Activated CD4-positive, alpha-beta T cell treated with anti-CD3 and anti-CD28 coated beads for 48 hours (primary cell): ENCODE measurements at regions not wholly inside any gene's neighbourhood (a gene's known extent, or its start where the extent isn't known, plus 50 kb on each side); places are given as distances from the start of the nearest gene placed in this dataset.
"Not testable (repeated sequence)": the region's sequence is repeated elsewhere in the genome, so short reads cannot be mapped to it uniquely, and the experiment has no call there.

ENCODE experiments used
- DNase-seq: peaks from one replicate; pipeline ENCODE4 v3.0.0-alpha.2; 2020

DNA sequence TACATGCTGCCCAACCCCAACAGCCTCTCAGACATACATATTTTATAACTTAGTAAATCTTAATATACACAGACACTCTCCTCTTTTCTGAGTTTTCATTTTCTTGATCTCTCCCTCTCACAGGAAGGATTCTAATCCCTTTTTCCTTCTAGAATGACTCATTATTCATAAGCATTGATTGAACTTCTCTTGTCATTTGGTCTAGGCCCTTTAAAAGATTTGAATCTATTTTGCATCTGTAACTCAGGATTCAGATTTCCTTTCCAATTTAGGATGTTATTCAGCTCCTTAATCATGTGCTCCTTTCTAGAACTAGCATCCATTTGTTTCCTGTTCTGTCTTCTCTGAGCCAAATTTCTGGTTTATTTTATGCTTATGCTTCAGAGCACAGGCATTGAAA is 624.5 kb upstream of the SGO1 start:
- no peak for DNase-seq

DNA sequence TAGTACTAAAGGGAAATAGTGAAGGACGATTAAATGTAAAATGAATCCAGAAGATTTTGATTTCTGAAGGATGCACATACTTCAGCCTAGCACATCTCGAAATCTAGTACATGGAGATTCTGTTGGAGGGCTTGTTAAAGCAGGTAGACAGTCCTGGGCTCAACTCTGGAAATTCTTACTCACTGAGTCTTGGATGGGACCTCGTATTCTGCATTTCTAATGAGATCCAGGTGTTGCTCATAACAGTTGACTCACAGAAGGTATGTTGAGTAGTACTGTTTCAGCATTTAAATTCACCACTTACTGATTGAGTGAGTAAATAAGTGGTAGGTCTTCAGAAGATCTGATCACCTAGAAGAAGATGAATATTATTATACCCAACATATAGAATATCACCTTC is 623.4 kb upstream of the SGO1 start:
- DNase-seq: no peak

DNA sequence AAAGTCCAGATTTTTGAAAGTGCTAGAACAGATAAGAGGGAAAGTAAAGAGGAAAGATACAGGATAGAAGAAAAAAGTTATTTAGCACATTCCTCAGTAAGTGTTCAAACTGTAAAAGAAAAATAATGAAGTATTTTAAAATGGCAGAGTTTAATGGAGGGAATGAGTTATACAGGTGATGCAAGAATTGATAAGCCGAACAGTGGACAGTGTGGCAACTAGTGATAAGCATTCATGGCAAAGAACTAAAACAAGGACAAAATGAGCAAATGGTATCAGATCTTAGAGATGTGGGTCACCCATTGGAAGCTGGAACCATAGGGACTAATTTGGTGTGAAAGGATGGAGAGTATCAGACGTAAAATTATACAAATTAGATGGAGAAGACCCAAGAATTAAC is 622.9 kb upstream of the SGO1 start:
- no peak for DNase-seq

DNA sequence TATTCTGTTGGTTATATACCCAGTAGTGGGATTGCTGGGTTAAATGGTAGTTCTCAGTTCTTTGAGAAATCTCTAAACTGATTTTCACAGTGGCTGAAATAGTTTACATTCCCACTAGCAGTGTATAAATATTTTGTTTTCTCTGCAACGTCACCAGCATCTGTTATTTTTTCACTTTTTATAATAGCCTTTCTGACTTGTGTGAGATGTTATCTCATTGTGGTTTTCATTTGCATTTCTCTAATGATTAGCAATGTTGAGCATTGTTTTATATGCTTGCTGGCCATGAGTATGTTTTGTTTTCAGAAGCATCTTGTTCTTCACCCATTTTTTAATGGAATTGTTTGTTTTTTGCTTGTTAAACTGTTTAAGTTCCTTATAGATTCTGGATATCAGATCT is 612.7 kb upstream of the SGO1 start:
- DNase-seq: no peak

DNA sequence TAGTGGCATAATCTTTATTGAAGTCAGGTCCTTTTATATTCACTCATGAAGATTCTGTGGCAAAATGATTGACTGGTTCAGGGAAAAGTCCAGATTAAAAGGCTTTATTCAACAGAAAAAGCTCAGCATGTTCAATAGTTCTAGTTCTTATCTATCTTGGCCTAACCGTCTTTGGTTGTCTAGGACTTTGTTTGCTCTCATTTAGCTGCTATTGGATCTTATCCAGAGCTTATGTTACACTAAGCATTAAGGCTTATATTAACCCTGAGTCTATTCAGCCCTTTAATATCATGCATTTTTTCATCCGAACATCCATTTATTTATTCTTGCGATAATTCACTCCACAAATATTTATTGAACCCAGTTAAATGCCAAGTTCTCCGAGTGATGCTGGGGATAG is 601.0 kb upstream of the SGO1 start:
- DNase-seq: no peak

DNA sequence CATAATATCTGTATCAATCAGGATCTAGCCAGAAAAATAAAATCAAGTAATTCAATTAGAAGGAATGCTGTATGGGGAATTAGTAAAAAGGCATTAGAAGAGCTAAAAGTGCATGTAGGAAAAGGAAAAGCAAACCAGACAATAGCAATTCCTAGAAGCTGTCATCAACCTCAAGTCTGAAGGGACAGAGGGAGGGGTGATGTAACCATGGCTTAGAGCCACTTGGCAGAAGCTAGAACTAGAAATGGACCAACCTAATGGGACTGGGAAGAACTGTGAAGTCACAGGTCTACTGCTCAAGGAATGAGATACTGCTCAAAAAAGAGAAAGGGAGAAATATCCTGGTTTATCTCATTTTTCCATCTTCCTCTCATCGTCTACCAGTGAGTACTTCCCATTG is 590.7 kb upstream of the SGO1 start:
- no peak for DNase-seq

DNA sequence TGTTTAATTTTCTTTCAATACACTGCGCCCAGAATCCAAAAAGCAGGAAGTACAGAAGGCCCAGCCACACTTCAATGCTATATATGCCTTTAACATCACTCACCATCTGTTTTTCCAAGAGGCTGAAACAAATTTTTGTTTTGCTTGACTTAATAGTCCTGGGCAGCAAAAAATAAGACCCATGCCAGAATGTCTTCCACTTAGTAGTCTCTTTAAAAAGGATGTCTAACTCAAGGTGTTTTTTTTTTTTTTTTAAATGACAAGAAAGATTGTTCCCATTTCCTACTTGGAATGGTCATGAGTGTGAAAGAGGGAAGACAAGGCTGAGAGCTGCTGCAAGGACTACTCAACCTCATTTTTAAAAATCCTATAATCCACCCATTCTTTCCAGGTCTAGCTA is 590.3 kb upstream of the SGO1 start:
- DNase-seq: no peak

DNA sequence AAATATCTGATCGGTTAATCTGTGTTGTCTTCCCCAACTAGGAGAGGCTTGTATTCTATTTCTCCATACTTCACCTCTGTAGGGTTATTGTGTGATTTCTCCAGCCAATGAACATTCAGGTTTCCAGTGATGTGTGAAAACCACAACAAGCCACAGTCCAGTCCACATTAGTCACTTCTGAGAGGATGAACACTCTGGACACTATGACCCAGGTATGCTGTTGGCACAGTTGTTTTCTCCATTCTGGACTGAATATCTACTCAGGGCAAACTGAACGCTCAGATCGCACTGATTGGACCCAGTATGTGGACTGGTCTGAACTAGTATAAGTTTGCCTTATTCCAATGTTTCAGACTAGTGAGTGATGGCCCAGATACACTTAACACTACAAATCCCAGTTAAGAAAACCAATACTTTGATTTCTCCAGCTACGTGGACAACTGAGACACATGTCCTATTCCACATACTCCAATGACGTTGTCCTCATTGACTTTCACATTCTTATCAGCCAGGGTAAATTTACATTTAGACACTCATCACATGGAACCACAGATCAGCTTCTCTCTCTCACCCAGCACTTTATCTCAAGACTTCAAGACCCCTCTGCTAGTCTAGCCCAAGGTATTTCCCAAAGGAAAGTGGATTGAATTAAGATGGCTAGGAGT is 587.4 kb upstream of the SGO1 start:
- no peak for DNase-seq

DNA sequence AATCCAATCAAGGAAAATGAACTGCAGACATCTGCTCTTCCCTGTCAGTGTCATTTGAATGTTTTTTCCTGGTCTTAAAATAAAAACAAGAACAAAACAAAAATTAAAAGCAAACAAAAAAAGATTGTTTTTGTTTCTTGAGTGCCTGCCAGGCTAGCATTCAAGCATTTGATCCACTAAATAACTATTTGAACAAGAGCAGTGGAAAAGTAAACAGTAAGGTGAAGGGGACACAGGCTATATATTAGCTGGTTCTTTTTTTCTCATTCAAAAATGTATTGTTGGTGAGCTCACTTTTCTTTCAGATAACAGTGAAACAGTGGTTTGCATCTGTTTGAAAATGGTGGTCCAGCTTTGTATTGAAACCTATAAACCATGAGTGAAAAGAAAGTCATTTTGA is 586.9 kb upstream of the SGO1 start:
- no peak for DNase-seq

DNA sequence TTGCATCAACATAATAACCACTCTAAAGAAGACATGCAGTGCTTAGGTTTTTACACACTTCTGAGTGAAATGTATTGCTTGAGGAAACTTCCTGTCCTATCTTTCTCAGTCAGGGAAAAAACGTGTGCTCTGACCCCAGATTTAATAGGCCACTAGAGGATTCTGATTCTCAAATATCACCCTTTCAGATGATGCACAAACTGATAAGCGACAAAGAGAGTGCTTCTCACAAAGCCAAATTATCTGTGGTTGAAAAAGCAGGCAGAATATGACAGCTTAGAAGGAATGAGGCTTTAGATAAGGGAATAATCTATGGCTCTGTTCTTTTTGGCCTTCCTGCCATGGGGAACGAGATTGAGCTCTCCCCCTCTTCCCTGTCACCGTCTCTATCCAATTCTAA is 583.4 kb upstream of the SGO1 start:
- no peak for DNase-seq

DNA sequence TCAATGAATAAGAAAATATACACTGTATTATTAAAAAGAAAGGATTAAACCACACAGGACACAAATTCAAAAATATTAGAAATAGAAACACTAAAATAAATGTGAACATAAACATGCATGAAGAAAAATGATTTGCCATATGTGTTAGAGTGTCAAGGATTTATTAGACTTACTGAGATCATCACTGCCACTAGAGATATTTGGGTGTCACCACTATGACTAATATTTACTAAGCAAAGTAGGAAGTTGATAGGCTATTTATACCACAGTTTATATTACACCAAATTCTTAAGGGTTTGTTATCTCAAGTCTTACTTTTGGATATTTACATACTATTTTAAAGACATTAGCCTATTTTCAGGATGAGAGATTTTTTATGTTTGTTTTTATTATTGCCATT is 575.0 kb upstream of the SGO1 start:
- DNase-seq: no peak

DNA sequence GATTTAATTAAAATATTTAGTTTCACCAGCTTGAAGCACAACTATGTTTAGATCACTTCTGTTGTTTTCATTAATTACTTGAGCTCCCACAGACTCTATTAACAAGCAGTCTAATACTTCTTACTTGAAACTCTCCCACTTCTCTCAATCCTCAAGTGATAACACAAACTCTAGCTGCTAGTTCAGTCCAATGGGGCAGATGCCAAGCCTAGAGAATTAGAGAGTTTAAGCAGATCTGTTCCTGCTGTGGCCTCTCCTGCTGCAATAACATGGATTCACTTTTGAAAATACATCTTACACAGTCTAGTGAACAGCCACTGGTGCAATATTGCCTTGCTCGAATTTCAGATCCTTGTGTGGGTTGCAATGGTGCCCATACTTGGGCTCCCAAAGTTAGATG is 566.4 kb upstream of the SGO1 start:
- DNase-seq: no peak

DNA sequence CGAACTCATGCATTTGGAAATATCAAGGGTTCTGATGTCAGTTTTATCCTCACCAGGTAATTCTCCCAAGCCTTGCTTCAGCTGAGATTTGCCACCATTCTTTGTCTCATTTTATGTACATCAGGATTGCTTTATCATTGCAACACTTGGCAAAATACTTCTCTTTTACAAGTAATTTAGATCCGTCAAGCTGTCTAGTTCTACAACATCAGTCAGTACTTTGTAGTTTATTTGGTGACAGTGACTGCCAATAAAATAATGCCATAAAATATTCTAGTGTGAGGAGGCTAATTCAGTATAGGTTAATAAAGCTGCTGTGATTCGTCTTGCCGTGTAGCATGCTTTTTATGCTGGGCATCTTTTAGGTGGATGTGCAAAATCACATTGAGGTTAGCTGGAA is 565.3 kb upstream of the SGO1 start:
- DNase-seq: no peak

DNA sequence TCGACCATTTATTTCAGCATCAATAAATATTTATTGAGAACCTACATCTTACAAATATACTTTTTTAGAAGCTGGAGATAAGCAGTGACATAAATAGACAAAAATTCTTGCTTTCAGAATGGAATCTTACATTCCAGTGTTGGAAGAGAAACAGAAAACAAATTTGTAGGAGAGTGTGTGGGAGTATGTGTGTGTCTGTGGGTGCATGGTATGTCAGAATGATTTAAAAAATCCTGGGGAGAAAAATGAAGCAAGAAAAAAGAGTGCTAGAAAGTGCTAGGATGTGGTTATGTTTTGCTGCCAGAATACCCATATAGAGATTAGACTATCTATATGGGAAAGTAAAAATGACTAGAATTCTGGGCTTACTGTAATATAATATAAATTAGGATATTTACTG is 561.7 kb upstream of the SGO1 start:
- DNase-seq: no peak

DNA sequence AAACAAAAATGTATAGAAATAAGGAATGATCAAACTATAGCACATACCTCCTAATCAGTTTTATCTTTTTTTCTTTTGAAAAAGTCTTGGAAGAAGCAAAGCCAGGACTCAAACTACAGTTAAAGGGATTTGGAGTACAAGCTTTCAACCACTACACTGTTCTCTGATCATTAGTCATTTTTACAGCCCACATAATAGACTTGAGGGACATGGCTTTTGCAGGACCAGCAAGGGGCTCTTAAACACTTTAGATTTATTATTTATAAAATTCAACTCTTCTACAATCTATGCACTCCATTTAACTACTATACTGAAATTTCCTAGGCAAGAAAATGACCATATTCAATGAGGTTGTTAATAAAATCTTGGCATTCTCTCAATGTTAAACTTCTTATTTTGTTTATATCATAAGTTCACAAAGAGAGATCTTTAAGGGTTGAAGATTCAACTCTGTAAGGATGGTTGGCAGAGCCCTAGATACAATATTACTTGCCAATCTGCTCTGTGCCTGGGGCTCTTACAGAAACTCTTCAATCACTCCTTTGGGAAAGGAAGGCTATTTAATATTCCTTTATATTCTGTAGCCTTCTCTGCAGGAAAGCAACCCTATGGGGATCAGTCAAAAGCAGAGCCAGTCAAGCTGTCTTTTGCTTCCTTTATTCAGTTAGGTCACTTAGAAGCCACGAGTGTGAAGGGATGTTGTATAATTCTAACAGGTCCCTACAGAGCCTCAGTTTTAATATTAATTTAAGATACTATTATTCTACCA is 557.7 kb upstream of the SGO1 start:
- DNase-seq: no peak

DNA sequence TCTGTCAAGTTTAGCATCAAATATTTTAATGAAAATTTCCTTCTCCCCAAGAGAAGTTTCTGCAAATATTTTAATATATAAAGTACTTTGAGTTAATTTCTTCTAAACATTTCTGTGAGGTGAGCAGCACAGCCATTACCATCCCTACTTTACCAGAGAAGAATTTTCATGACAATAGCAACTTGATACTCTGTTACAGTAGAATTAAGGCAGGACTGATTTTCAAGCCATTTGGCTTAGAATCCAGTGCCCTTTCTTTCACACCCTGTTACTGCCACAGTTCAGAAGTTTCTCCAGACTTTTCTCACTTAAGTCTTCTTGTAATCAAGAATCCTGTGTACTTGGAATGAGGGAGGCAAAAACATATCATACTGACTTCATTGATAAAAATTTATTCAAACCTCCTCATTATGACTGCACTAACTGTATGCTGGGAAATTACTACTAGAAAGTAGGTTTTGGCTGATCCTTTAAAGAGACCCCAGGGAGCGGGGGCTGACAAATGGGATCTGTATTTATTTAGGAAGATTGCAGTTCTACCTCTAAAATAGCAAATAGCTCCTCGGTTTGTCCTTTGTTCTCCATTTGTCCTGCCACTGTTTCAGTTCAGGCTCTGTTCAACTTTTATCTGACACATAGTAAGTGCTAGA is 557.0 kb upstream of the SGO1 start:
- DNase-seq: no peak

DNA sequence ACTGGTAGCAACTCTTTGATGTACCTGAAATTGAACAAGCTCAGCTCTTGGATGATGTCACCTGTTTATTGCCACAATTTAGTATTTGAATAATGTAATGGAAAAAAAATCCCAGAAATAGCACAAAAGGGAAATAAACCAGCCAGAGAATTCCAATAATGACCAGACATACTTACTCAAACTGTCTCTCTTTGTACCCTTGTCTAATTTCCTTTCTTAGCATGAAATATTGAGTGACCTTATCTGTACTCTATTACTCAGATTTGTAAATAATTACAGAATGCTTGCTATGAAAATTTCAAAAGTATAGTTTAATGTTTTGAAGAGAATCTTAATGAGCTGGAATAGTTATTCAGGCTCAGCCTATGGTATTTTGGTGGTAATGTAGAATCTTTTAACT is 555.4 kb upstream of the SGO1 start:
- DNase-seq: no peak

DNA sequence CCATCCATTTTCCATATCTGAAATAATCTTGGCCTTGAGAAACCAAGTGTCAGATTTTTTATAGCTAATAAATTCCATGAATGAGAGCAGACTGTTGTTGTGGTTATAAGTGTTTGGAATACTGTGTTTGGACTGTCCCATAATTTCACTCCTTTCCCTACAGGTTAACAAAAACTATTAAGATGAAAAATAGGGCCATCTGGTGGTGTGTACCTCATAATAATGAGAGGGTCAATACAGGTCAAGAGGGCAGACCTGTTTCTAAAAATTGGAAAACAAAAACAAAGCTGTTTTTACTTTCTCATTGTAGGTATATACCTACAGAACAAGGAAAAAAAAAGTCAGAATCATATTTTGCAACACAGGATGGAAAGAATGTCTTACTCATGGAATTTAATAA is 553.8 kb upstream of the SGO1 start:
- no peak for DNase-seq

DNA sequence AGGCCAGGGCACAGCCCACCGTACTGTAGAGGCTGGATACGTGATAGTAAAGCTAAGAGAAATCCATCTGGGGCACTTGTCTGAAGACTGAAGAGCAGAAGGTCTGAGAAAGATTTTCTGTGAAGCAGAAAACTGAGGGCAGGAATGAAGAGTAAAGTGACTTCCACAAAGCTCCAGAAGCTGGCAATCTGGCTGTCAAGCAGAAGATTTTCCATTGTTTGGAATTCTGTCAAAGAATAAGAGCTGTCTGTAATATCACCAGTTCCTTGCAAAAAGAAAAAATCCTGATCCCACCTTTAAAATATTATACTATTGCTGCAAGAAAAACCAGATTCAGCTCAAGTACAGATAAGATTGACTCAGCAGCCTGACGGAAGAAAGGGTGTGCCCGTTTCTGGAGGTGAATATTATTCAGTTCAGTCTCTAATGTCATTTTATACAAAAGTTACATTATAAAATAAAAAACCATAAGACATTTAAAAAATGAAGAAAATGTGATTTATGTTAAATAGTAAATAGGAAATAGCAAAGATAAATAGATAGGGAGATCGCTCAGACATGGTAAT is 550.4 kb upstream of the SGO1 start:
- no peak for DNase-seq

DNA sequence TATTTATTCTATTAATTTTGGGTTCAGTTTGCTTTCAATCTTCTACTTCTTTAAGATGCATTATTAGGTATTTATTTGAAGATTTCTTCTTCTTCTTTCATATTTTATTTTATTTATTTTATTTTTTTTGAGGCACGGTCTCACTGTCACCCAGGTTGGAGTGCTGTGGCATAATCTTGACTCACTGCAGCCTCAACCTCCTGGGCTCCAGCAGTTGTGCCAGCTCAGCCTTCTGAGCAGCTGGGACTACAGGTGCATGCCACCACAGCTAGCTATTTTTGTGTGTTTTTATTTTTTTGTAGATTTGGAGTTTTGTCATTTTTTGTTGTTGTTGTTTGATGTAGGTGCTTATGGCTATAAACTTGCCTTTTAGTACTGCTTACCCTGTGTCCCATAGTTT is 543.2 kb upstream of the SGO1 start:
- DNase-seq: no peak

DNA sequence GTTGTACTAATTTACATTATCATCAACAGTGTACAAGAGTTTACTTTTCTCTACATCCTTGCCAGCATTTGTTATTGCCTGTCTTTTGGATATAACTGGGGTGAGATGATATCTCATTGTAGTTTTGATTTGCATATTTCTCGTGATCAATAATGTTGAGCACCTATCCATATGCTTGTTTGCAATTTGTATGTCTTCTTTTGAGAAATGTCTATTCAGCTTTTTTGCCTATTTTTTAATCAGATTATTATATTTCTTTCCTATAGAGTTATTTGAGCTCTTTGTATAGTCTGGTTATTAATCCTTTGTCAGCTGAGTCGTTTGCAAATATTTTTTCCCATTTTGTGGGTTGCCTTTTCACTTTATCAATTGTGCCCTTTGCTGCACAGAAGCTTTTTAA is 540.8 kb upstream of the SGO1 start:
- no peak for DNase-seq

DNA sequence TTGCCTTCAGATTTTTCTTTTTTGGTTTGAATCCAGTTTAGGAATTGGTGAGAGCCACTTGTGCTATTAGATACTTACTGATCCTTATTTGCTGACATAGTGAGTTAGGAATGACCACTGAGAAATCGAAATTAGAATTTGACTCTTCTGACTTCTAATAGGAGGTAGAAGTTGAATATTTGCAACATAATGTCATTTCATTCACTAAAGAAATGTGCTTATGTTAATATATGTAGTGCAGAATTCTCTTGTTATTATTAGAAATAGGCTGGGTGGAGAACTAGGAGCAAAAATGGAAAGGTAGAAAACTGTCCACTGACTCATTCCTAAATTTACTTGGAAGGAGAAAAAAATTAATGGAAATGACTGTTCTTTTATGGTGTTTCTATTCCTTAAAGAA is 538.2 kb upstream of the SGO1 start:
- DNase-seq: no peak

DNA sequence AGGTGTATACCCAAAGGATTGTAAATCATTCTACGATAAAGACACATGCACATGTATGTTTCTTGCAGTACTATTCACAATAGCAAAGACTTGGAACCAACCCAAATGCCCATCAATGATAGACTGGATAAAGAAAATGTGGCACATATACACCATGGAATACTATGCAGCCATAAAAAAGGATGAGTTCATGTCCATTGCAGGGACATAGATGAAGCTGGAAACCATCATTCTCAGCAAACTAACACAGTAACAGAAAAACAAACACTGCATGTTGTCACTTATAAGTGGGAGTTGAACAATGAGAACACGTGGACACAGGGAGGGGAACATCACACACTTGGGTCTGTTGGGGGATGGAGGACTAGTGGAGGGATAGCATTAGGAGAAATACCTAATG is 530.4 kb upstream of the SGO1 start:
- not testable (repeated sequence) for DNase-seq

DNA sequence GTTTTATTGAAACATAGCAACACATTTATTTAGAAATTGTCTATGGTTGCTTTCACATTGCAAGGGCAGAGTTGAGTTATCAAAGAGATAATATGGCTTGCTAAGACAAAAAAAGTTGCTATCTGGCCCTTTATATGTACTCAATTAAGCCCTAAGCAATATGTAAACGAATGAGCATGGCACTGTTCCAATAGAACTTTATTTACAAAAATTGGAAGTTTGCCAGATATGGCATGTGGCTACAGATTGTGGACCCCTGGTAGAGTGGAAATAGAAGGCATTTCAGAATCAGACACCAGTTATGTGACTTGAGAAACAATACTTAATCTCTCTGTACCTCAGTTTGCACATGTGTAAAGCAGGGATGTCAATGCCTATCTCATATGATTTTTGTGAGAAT is 515.6 kb upstream of the SGO1 start:
- DNase-seq: no peak
